CD4-positive, alpha-beta T cell treated with Interleukin-4 for 4 hours (primary cell): ENCODE measurements at regions not wholly inside any gene's neighbourhood (a gene's known extent, or its start where the extent isn't known, plus 50 kb on each side); places are given as distances from the start of the nearest gene placed in this dataset.
"Not testable (repeated sequence)": the region's sequence is repeated elsewhere in the genome, so short reads cannot be mapped to it uniquely, and the experiment has no call there.

Experiments used
- DNase-seq: peaks from one replicate; pipeline ENCODE4 v3.0.0-alpha.2; 2020

DNA sequence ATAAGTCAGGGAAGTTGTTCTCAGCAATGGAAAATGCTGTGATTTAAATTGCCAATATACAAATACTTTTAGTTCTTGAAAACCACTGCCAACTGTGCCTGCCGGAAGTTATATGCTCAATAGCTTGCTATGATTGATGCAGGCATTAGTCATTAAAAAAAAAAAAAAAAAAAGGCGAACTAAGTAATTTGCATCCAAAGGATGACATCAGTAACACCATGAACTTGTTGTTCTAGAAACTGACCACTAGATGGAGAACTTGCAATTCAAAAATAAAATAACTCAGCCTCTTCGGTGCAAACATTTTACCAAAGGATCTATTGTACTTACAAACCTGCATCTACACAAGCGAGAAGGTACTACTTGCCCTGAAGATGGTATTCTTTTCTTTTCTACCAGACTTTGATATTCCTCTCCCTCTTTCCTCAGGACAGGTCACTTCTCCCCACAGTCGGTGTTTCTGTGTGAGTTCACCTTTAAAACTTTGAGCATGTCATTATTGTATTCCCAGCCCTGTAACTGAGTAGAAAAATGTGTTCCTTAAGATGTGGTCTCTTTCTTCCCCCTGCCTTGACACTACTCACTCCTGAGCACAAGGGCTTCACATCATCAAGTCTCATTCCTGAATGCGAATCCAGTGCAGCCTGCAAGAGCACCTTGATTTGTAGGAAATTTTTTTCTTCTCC is 115.0 kb upstream of the VEPH1 start:
- DNase-seq: peak; percentile 53

DNA sequence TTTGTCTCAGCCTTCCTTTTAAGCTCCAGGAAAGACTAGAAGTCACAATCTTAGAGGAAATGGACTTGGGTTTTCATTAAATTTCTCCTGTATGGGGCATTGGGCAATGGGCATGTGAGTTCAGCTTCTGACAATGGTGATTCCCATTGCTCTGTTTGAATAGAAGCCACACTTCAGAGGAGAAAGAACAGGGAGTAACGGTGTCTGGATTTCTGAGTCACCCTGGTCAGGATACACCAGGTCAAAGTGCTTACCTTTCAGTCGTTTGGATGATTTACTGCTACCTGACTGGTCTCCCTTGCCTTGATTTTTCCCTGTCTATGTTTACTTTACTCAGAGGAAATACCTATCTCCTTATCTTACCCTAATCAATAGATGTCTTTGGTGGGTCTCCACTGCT is 111.7 kb upstream of the VEPH1 start:
- DNase-seq: no peak

DNA sequence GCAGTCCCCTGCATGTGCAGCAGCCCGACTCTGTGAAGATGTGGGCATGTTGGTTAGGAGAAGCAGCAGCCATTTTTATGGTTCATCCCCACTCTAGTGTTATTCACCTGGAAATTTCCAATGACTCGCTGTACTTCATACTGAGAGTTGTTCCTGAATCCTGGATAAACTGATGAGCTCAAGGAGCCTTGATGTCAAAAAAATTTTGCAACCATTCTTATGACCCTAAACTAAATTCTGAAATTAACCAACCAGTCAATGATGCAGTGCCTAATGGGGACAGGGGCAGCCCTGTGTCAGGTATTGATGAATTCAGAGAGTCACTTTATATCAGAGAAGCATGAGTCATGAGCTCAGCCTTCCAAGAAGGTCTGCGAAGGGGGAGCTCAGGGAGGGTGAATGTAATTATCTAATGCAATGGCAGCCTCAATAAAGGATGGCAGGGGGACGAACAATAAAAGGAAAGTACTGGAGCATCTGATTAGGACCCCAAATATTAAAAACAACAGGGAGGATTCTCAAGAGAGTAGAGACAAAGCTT is 108.4 kb upstream of the VEPH1 start:
- no peak for DNase-seq

DNA sequence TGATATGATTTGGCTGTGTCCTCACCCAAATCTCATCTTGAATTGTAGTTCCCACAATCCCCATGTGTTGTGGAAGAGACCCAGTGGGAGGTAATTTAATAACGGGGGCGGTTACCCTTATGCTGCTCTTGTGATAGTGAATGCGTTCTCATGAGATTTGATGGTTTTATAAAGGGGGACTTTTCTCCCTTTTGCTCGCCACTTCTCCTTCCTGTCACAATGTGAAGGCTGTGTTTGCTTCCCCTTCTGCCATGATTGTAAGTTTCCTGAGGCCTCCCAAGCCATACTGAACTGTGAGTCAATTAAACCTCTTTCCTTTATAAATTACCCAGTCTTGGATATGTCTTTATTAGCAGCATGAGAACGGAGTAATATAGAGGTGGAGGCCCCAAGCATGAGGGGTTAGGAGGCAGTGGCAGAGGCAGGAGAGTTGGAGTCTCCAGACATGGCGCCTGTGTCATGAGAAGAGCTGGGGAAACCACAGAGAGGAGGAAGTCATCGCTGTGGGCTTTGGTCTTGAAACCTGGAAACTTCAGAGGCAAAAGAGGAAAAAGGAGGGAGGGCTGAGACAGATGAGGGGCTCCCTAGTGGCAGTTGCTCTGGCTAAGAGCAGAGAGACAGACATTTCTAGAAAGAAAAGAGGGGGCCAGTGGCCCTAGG is 107.8 kb upstream of the VEPH1 start:
- DNase-seq: no peak

DNA sequence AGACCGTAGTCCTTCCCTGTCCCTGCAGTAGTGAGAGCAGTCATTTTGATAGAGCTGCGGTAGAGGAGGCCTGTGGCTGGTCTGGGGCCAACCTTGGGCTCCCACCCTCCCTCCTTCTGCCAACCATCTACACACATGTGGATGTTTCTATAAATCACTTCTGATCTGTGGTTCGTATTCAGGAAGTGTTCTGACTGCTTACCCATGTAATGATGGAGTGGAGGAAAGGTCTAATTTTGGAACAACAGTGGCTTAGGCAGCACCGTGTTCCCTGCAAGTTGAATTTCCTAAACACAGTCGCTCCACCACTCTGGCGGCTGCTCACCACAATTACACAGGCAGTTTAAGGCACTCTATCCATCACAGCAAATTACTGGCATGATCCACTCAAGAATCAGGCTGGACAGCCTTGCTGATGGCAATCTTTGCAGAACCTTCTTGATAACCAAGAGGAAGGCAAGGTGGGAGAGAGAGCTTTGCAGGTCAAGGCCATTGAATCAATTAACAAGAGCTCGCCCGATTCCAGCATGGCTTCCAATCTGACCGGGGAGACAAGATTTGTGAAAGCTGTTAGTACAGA is 104.7 kb upstream of the VEPH1 start:
- no peak for DNase-seq

DNA sequence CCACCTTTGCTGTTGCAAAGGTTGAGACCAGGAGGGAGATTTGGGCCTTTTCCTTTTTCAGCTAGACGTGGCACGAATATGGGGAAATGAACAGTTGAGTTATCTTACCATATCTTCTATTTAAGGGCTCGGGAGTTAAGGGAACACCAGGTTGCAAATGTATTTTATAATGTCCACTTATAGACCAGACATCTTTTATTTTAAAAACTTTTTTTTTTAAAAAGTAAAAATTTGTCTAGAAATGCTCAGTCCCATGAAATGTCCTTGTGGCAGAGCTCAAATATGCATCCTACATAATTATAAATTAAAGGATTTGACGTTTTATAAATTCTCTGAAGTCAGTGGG is 103.6 kb upstream of the VEPH1 start:
- DNase-seq: no peak

DNA sequence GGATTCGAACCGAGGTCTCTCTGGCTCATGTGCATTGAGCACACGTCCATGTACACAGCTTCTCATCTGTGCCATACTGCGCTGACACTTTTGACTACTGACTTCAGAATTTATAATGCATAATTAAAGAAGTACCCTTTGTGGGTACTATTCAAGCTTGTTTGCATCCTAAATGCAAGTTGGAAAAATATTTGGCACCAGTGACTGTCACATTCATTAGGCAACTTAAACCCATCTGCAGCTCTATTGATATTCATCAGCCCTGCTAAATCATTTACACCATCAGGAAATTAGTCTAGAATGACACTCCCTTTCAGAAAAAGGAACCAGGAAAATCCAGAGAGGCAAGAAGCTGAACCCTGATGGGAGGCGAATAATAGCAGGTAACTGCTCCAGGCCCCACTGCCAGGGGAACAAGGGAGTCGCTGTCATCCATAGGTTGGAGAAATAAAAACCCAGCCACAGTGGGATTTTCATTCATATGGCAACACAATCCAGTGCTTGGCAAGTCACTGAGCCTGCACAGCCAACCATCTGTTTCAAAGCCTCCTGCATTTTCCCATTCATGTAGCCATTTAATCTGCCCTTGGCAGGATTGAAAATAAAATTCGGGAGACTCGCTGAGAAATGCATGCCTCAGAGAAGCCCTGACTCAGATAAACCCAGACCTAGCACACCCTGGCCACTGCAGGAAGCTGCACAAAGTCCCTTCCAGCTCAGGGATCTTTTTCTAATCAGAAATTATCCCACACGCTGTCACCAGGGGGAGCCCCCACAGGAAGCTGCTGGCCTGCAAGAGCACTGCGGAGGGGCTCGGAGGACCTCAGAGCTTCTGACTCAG is 103.0 kb upstream of the VEPH1 start:
- DNase-seq: peak; percentile 61

DNA sequence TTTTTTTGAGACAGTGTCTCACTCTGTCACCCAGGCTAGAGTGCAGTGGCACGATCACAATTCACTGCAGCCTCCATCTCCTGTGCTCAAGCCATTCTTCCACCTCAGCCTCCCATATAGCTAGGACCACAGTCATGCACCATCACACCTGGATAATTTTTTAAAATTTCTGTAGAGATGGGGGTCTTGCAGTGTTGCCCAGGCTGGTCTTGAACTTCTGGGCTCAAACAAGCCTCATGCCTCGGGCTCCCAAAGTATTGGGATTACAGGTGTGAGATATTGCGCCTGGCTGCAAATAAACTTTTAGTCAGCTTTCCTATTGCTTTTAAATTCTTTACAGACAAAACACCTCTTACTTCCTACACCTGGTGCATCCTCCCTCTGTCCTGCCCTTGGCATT is 102.1 kb upstream of the VEPH1 start:
- no peak for DNase-seq

DNA sequence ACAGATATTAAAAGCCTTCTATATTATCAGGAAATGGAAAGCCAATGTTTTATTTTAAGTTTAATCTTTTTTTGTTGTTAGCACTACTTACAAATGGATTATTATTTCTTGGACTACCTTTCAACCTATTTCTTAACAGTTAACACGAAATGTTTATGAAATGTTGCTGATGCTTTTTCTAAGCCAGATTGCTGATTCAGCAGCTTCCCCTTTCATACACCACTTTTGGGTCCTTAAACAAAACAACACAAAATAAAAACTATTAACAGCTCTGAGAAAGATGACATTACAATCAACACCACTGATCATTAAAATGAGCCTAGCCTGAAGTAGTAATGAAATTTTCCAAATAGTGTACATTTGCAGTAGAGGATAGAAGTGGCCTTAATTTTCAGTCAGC is 99.2 kb upstream of the VEPH1 start:
- DNase-seq: no peak

DNA sequence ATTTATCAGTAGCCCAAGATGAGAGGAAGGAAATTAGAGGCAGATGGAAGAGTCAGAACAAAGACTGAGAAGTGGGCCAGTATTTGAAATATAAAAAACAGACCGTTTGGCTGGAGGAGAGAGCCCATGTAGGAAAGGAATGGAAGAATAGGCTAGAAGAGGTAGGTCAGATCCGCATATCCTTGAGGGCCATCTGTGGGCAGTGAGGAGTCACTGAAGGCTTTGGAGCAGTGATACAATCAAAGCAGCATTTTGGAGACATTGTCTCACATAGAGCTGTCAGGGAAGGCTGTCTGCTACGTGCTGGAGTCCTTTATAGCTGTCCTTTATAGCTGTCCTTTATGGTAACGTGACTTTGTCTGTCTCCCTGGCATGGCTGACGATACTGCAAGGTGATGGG is 92.0 kb upstream of the VEPH1 start:
- DNase-seq: no peak

DNA sequence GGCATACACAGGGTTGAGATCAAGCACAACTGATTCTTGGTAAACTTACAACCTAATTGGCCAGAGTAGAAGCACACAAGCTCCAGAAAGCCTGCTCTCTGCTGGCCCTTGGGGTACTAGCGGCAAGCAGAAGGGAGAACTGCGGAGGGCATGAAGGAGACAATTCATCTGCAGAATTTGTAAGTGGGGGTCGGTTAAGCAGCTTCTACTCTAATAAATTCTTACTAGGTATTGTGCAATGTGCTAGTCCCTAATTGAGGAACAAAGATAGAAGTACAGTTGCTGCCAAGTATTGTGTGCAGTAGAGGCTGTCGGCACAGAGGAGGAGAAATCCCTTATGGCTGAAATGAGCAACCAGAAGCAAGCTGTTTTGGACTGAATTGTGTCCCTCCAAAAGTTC is 91.2 kb upstream of the VEPH1 start:
- DNase-seq: no peak

DNA sequence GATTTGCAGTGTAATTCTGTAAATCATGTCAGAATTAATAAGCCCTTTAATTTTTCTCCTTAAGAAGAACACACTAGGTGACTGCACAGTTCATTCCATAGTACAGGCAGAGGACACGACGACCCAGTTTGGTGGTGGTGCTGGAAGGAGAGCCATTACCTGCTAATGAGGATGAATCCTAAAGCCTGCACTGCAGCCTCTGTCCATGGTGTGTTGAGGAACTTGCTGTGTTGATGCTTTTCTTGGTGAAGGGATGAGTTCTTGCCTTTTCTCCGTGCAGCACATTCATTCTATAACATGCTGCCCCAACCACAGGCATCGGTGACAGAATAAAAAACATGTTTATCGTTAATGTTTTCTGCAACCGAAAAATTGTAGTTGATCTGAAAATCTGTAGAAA is 89.6 kb upstream of the VEPH1 start:
- no peak for DNase-seq

DNA sequence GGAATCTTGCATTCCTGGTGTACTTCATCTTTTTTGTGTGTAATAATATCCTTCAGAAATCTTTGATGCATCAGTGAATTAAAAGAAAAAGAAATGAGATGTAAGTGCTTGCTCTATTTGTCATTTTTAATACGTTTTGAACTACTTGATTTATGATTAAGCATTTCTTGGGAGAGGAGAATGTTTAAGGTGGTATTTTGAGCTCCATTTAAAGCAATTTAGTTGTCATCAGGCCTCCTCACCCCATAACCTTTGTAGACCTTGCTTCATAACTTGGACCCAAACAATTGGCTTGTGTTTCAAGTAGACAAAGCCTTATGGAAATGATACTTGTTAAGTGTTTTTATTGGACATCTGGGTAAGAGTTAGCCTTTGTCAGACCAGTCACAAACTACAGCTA is 87.1 kb upstream of the VEPH1 start:
- DNase-seq: no peak

DNA sequence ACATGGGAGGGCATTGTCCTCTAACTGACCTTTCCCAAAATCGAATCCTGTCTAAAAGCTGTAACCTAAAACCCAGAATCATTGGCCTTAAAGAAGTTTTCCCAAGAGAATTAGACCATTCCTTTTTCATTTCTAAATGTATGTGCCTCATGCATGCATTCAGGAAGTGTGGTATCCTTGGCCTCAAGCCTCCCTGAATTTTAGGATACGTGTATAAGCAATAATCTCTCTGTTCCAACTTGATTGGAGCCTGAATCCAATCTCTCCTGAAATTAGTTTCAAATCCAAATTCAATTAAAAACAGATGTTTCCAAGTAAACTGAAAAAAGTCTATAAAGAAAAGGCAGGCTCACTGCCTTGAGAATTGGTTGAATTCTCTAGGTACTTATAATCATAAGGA is 86.0 kb upstream of the VEPH1 start:
- no peak for DNase-seq

DNA sequence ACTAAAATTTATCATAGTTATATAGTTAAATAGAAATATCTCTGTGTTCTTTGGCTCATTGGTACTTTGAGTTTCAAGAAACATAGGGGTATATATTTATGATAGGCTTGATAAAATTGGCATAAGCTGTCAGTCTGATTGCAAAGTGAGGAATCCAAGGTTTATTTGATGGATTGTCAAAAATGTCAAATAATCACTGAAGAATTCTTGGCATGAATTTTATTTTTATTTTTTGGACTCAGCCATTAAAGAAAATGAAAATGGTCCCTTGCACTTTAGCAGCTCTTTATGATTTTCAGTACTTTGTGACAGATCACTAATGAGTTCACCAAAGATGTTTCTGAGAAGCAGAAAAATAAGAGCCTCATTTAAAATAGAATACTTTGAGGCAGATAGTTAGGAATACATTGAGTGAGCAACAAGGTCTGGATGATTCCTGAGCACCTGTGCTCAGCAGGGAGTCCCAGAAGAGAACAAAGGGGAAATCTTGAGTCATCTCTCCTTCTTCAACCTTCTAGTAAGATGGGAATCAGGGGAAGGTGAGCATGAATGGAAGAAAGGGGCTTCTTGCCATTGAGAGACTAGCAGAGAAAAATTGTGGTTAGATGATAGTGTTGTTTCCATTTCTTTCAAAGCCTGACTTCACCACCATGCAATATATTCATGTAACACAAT is 85.3 kb upstream of the VEPH1 start:
- DNase-seq: no peak

DNA sequence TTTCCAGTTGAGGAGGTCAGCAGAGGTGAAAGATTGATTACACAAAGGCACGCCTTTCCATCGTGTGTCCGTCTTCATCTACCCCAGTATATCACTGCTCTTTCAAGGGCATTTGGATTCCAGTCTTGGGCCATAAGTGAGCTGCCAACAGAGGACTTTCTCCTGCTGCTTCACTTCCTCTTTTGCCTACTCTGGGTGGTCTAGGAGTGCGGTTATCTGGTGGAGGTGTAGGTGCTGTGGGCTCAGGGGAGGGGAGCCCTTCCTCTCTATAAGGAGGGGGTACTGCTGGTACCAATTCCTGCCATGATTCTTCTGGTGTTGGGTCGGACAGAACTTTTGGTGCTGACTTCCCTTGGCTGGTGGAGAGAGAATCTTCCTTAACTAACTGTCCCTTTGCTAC is 83.1 kb upstream of the VEPH1 start:
- no peak for DNase-seq

DNA sequence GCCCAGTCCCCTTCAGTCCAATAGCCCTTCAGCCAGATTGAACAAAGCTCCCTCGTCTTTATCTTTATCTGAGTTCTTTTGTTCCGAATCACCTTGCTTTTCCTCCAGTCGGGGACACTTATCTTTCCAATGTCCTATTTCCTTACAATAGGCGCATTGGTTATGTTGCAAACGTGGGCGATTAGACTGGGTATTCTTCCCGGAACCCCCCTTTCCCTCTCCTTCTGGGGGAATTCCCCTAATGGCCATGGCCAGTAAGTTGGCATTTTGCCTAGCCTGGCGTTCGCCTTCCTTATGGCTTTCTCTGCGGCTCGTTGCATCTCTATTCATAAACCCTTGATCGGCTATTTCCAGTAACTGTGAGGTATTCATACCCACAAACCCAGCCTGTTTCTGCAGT is 82.2 kb upstream of the VEPH1 start:
- DNase-seq: no peak

DNA sequence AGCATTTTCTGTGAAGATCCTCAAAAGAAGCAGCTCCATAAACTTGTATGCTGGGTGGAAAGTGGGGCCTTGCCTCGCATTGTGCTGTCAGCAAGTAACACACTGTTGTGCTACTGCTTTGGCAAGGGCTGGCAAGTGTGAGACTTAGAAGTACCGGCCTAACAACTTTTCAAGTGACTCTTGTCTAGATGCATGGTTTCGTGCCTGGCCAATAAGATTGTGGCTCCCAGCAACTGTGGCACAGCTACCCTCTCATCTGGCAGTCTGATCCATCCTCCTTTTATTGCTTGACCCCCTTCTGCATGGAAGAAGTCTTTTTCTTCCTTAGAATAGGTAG is 79.4 kb upstream of the VEPH1 start:
- no peak for DNase-seq

DNA sequence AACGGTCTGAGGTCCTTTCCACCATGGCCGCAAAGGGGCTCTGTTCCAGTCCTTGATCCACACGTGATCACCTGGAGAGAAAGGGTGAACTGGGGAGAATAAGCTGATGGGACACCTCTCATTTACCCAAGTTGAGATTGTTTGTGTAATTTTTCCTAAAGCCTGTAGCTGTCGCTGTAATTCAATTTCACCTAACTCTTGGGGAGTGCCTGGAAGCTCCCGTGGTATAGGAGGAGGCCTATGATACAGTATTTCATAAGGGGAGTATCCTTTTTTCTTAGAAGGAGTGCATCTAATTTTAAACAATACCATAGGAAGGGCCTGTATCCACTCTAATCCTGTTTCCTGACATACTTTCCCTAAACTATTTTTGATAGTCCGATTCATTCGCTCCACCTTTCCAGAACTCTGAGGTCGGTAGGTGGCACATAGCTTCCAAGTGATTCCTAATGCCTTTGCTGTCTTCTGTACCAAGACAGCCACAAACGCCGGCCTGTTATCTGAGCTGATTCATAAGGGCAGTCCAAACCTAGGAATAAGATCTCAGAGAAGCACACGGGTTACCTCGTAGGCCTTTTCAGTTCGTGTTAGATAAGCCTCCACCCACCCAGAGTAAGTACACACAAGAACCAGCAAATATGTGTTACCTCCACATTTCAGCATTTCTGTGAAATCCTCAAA is 78.9 kb upstream of the VEPH1 start:
- not testable (repeated sequence) for DNase-seq

DNA sequence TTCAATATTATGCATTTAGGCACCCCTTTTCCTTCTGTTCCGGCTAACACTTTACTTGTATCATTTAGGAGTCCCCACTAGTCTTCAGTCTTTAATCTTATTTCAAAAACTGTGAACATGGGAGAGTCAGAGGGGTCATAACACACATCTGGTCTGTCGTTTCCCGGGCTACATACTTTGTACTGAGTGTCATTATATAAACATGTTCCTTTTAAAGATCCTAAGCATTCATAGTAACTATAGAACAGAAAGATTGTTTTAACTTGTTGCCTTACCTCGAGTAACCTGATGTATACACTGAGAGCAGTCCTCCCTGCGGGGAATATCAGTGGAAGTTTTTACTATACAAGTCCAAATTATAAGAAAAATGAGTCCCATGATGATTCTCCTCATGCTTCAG is 78.2 kb upstream of the VEPH1 start:
- no peak for DNase-seq

DNA sequence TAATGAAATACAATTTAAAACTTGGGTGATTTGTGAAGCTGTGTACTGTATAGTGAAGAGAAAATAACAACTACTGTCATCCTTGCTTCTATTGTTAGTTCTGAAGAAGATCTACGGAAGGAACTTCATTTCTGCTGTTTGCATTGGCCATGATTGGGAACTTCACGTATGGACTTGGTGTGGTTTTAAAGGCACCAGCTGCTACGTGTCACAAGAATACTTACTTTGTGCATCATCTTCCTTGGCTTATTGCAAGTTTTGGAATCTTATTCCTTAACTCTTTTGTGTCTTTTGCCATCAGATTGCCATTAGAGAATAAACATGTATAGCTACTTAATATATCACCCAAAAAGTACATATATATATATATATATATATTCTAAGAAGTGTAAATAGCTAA is 75.0 kb upstream of the VEPH1 start:
- DNase-seq: no peak

DNA sequence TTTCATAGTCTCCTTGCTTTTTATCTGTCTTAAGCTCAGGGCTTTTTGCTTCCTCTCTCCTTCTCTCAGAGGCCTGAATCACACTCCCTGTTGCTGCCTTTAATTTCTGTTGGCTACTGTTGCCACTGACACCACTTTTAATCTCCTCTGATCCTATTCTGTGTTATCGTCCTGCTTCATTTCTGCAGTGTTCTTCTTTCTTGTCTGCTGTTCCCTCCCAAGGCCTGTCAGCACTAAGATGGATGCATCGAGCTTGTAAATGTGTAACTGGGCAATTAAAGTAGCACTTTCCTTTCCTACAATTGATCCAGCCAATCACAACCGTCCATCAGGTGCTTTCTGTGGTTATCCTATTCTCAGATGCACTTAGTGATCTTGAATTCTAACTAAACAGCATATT is 71.3 kb upstream of the VEPH1 start:
- no peak for DNase-seq
